Body of pancreas (tissue), 4 donors: ENCODE measurements at regions not wholly inside any gene's neighbourhood (a gene's known extent, or its start where the extent isn't known, plus 50 kb on each side); places are given as distances from the start of the nearest gene placed in this dataset.

Source experiments
- ATAC-seq: fragments of 150-250 bp; one replicate; pipeline ENCODE4 v1.9.1; 2016
- DNase-seq, 4 donors: peaks; one replicate each; pipeline ENCODE4 v3.0.0-alpha.2; 2019
- H3K27ac ChIP-seq, 4 donors: fragments of 200-600 bp; sonication (generic); 1 replicate in 3 of 4; 2 replicates in 1 of 4; pipeline versions ENCODE4 v1.5.1 to v1.6.1; 2016 to 2019; ENCODE audit warnings: mild to moderate bottlenecking in 1 of 4, mixed read lengths in 1 of 4, moderate library complexity in 1 of 4
- H3K27me3 ChIP-seq, 2 donors: fragments of 200-600 bp; sonication (generic); one replicate each; pipeline ENCODE4 v1.6.0; 2016; ENCODE audit warnings: mild to moderate bottlenecking in 1 of 2
- H3K36me3 ChIP-seq, 2 donors: fragments of 200-600 bp; sonication (generic); replicated peaks in 1 of 2; 2 replicates each; pipeline ENCODE4 v1.5.1; 2016; ENCODE audit warnings: low read depth in 2 of 2; ENCODE audit not compliant: insufficient read depth in 1 of 2
- H3K4me1 ChIP-seq: fragments of 200-600 bp; sonication (generic); one replicate; pipeline ENCODE4 v1.6.0; 2016
- H3K4me3 ChIP-seq, 2 donors: fragments of 200-600 bp; sonication (generic); 1 replicate in 1 of 2; 2 replicates in 1 of 2; pipeline ENCODE4 v1.5.1; 2016 to 2019
- H3K9me3 ChIP-seq, 3 donors: fragments of 200-600 bp; sonication (generic); 1 replicate in 2 of 3; 2 replicates in 1 of 3; pipeline ENCODE4 v1.5.1; 2016
- POLR2A ChIP-seq, 3 donors: fragments of 450-650 bp; IDR thresholded peaks; one replicate each; pipeline ENCODE4 v1.6.1; 2016; ENCODE audit warnings: antibody characterized with exemption in 3 of 3, mild to moderate bottlenecking in 2 of 3
- WGBS, 2 donors: methylation state at CpG; one replicate each; pipeline ENCODE4 v1.1.5; 2017; 5-methylcytosine and 5-hydroxymethylcytosine counted together
- intact Hi-C: fragments of 100-400 bp; cut with DNase I; formaldehyde crosslinking; loops from one replicate; pipeline ENCODE4 v1.15.1; 2023
- TF ChIP-seq, protein P1 (sequence below), 7 experiments: fragments of 450-650 bp in 4 of 7; fragments of 200-600 bp in 3 of 7; sonication (generic) in 3 of 7; IDR thresholded peaks; one replicate each; pipeline ENCODE4 v1.5.1; 2016 to 2019; ENCODE audit warnings: antibody characterized with exemption in 7 of 7

DNA sequence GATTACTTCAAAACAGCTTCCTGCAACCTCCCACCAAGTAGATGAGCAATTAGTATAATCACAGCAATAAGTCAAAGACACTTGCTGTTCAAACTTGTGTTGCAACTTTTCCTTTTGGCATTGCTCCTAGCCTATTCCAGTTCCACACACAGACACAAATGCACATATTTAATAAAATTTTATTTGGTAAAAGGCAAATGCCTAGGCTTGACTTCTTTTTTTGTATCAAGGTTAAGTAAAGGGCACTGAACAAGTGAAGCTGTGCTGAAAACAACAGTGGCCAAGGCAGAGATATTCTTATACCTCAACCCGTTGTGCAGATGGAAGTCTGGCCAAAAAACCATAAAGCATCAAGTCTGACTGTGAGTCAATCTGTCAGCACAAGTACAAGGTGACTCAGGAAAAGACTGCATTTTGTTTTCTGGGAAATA lies 708.4 kb upstream of the CITED2 start:
- H3K9me3 ChIP-seq = no peaks in the 10 kb centered on the region
- DNase-seq (peak in 1 of 4 donors; percentile 30), ATAC-seq (no peak)
- no peaks in the 10 kb centered on the region for H3K27me3 ChIP-seq
- peak overlapping the region in 1 of 4 donors; percentile 31 for H3K27ac ChIP-seq
- H3K36me3 ChIP-seq = no peaks in the 10 kb centered on the region
- 17 to 18% methylated on average over 1 of the region's 1 CpG for WGBS, 2 donors
- H3K4me3 ChIP-seq = no peak overlapping the region
- intact Hi-C loops = no loop called here
- H3K4me1 ChIP-seq = peaks cover 29% of the 10 kb centered on the region
- TF ChIP-seq POLR2A (IDR thresholded peaks at IDR 0.05) = no peak

DNA sequence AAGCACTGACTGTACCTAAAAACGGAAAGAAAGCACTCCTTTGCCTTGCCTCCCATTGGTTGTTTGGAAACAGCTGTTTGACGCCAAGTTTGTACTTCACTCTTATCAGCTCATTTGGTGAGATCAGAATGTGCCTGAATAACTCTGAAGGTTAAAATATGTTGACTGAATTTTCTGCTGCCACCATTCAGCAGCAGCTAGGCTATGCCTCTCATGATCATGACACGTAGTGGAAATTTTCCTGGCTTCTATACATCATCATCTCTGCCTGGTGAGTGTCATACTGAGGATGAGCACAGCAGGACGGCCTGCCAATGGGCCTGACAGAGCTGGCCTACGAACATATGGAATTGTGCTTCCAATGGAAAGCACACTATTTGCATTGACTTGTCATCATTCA lies 704.9 kb upstream of the CITED2 start:
- 34 to 38% methylated on average over 5 of the region's 5 CpGs for WGBS, 2 donors
- Histone ChIP-seq H3K36me3 (no peaks in the 10 kb centered on the region), H3K4me3 (no peak overlapping the region), H3K27me3 (no peaks in the 10 kb centered on the region), H3K27ac (peak overlapping the region in 3 of 4 donors; percentile 72 to 86 (median 81)), H3K4me1 (peaks cover 29% of the 10 kb centered on the region), H3K9me3 (no peaks in the 10 kb centered on the region)
- DNase-seq = peak; percentile 52 to 80 (median 60)
- TF ChIP-seq, protein P1, sequence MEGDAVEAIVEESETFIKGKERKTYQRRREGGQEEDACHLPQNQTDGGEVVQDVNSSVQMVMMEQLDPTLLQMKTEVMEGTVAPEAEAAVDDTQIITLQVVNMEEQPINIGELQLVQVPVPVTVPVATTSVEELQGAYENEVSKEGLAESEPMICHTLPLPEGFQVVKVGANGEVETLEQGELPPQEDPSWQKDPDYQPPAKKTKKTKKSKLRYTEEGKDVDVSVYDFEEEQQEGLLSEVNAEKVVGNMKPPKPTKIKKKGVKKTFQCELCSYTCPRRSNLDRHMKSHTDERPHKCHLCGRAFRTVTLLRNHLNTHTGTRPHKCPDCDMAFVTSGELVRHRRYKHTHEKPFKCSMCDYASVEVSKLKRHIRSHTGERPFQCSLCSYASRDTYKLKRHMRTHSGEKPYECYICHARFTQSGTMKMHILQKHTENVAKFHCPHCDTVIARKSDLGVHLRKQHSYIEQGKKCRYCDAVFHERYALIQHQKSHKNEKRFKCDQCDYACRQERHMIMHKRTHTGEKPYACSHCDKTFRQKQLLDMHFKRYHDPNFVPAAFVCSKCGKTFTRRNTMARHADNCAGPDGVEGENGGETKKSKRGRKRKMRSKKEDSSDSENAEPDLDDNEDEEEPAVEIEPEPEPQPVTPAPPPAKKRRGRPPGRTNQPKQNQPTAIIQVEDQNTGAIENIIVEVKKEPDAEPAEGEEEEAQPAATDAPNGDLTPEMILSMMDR (IDR thresholded peaks at IDR 0.05) = no peak
- TF ChIP-seq POLR2A (IDR thresholded peaks at IDR 0.05) = peak in 1 of 3 donors; percentile 8
- peak; percentile 97 for ATAC-seq
- intact Hi-C loops = no loop called here

DNA sequence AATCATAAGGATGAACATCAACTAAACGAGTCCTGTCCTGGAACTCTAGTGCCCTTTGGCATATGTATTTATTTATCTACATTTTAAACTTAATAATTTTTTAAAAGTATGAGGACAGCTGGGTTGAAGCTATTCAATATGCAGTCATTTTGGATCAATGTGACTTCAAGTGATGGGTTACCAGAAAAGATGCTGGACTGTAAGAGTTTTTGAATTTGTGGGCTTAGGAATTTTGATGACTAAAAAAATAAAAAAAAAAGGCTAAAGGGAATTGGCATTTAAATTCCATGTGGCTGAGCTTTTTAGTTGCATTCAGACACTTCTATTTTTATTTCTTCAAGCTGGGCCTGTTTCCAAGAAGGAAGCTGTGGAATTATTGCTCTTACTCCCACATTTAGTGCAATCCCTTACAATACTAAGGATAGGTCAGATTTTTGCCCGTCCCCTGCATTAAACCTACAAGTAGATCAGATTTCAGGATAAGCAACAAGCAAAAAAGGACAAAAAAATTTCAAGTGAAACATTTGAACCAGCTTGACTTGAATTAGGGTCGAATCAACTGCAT lies 704.2 kb upstream of the CITED2 start:
- TF ChIP-seq POLR2A (IDR thresholded peaks at IDR 0.05) = no peak
- TF ChIP-seq, protein P1 (IDR thresholded peaks at IDR 0.05) = no peak
- Histone ChIP-seq H3K36me3 (no peaks in the 10 kb centered on the region), H3K4me1 (peaks cover 29% of the 10 kb centered on the region), H3K4me3 (no peak overlapping the region), H3K9me3 (no peaks in the 10 kb centered on the region), H3K27me3 (no peaks in the 10 kb centered on the region), H3K27ac (peak overlapping the region; percentile 53 to 86 (median 76))
- WGBS, 2 donors = 35% methylated on average over 3 of the region's 3 CpGs
- DNase-seq = peak in 1 of 4 donors; percentile 32
- intact Hi-C loops = no loop called here
- peak; percentile 53 for ATAC-seq

DNA sequence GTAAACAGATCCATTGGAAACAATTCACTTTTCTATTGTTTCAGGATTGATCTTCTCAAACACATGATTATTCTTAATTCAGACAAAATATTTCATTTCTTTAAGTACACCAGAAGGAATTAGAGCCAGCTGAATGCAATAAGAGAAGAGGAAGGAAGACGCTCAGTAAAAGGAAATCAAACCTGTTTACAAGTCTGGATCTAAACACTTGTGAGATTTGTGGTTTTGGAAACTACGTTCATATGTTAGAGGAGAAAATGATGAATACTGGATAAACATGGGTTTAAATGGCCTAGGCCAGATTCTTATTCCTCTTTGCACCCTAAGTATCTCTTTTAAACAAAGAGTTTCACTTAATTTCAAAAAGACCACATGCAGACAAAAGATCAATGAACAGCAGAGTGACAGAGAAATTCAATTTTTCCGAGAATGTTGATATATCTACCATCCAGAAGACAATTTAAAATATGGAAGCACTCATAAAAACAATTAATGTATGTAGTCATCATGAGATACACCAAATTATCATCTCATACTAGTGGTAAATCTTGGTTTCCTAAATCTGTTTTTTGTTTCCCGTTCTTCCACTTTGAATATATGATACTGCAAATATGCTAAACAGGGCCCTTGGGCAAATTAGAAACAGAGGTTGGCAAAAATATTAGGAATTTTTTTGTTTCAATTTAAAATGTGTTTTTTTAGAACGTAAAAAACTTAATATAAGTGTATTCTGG lies 703.5 kb upstream of the CITED2 start:
- Histone ChIP-seq H3K27me3 (no peaks in the 10 kb centered on the region), H3K36me3 (no peaks in the 10 kb centered on the region), H3K27ac (peak overlapping the region in 2 of 4 donors; percentile 72 to 86), H3K4me1 (peaks cover 25% of the 10 kb centered on the region), H3K4me3 (no peak overlapping the region), H3K9me3 (no peaks in the 10 kb centered on the region)
- intact Hi-C loops = no loop called here
- TF ChIP-seq, protein P1 (IDR thresholded peaks at IDR 0.05) = no peak
- TF ChIP-seq POLR2A (IDR thresholded peaks at IDR 0.05) = no peak
- no peak for ATAC-seq
- no peak for DNase-seq
- WGBS, 2 donors = 78 to 87% methylated on average over 5 of the region's 5 CpGs

DNA sequence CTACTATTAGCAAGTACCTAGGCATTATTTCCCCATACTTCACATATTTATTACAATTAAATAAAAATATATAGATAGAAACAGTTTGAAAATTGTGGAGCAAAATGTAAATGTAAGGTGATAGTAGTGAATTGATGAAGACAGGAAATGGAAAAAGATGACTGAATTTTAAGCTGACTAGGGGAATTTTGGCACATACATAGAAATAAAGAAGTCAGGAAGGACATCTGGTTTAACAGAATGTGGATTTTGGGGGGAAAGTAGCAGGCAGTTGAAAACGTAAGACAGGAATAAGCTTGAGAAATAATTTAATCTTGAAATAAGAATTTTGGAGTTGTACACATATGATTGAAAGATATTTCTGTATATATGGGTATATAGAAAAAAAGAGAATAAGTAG lies 701.7 kb upstream of the CITED2 start:
- Histone ChIP-seq H3K4me1 (peaks cover 33% of the 10 kb centered on the region), H3K4me3 (no peak overlapping the region), H3K27me3 (no peaks in the 10 kb centered on the region), H3K36me3 (no peaks in the 10 kb centered on the region), H3K27ac (no peak overlapping the region), H3K9me3 (no peaks in the 10 kb centered on the region)
- TF ChIP-seq POLR2A (IDR thresholded peaks at IDR 0.05) = no peak
- TF ChIP-seq, protein P1 (IDR thresholded peaks at IDR 0.05) = no peak
- WGBS, 2 donors = 88 to 95% methylated on average over 1 of the region's 1 CpG
- no peak for DNase-seq
- no peak for ATAC-seq
- intact Hi-C loops = no loop called here
